ENCODE measurements at regions not wholly inside any gene's neighbourhood (a gene's known extent, or its start where the extent isn't known, plus 50 kb on each side); places are given as distances from the start of the nearest gene placed in this dataset.

DNA sequence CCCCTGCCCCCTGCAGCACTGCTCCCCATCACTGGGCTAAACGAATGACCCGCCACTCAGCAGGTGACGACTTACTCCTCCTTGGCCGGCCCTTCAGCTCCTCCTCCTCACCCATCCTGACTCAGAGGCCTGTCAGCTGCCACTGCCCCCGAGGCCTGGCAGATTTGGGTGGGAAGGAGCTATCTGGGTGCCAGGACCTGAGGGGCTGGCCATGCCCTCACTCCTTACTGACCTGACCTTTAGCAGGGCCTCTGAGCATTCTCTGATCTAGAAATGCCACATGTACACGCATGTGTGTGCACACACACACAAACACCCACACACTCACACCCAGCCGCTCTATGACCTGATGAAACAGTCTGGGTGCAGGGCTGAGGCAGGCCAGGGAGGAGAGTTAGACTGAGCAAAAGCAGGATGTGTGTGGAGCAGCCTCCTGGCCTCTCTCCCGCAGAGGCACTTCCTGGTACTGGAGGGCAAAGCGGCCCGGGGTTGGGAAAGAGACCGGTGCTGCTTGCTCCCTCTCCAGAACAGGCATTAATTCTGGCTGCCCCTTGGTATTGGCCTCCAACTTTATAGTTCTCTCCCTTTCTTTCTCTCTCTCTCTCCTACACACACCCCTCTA, 68.0 kb downstream of the ZFP36L2 start:
- Histone ChIP-seq H2AFZ (ENCODE audit: low read length) (peak overlapping the region; percentile 7), H3K27ac (ENCODE audit: insufficient read depth, low read length) (peak overlapping the region; percentile 69), H3K36me3 (ENCODE audit: control insufficient read depth, insufficient read depth, low read length) (no peaks in the 10 kb centered on the region), H3K4me3 (replicated peaks in 1 of 4; ENCODE audit: control extremely low read depth in 1 of 4, insufficient read depth in 1 of 4, low read depth in 3 of 4, low read length in 4 of 4) (no peak overlapping the region), H3K4me1 (ENCODE audit: control insufficient read depth, extremely low read depth, insufficient read depth, low read length) (peaks cover 15% of the 10 kb centered on the region), H3K9ac (ENCODE audit: insufficient read depth, low read length) (no peak overlapping the region), H3K9me3 (ENCODE audit: control insufficient read depth, insufficient read depth, low read depth, low read length) (no peaks in the 10 kb centered on the region), H3K4me2 (ENCODE audit: extremely low read depth, insufficient read depth, low read length) (peak overlapping the region; percentile 34), H3K79me2 (ENCODE audit: control insufficient read depth, insufficient read depth, low read length) (no peaks in the 10 kb centered on the region), H4K20me1 (ENCODE audit: control insufficient read depth, extremely low read depth, insufficient read depth, low read length) (no peaks in the 10 kb centered on the region), H3K27me3 (ENCODE audit: control insufficient read depth, insufficient read depth, low read length) (no peaks in the 10 kb centered on the region)
- TF ChIP-seq, protein P1, sequence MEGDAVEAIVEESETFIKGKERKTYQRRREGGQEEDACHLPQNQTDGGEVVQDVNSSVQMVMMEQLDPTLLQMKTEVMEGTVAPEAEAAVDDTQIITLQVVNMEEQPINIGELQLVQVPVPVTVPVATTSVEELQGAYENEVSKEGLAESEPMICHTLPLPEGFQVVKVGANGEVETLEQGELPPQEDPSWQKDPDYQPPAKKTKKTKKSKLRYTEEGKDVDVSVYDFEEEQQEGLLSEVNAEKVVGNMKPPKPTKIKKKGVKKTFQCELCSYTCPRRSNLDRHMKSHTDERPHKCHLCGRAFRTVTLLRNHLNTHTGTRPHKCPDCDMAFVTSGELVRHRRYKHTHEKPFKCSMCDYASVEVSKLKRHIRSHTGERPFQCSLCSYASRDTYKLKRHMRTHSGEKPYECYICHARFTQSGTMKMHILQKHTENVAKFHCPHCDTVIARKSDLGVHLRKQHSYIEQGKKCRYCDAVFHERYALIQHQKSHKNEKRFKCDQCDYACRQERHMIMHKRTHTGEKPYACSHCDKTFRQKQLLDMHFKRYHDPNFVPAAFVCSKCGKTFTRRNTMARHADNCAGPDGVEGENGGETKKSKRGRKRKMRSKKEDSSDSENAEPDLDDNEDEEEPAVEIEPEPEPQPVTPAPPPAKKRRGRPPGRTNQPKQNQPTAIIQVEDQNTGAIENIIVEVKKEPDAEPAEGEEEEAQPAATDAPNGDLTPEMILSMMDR (conservative IDR thresholded peaks at IDR 0.05 in 1 of 2, IDR thresholded peaks at IDR 0.05 in 1 of 2; ENCODE audit: low read depth in 1 of 2, low read length in 2 of 2): no peak
- no peak for TF ChIP-seq EZH2 (IDR thresholded peaks at IDR 0.05; ENCODE audit: low read length, missing control alignments)
- DNase-seq (ENCODE audit: low read depth in 2 of 2): peak; percentile 78 to 88

DNA sequence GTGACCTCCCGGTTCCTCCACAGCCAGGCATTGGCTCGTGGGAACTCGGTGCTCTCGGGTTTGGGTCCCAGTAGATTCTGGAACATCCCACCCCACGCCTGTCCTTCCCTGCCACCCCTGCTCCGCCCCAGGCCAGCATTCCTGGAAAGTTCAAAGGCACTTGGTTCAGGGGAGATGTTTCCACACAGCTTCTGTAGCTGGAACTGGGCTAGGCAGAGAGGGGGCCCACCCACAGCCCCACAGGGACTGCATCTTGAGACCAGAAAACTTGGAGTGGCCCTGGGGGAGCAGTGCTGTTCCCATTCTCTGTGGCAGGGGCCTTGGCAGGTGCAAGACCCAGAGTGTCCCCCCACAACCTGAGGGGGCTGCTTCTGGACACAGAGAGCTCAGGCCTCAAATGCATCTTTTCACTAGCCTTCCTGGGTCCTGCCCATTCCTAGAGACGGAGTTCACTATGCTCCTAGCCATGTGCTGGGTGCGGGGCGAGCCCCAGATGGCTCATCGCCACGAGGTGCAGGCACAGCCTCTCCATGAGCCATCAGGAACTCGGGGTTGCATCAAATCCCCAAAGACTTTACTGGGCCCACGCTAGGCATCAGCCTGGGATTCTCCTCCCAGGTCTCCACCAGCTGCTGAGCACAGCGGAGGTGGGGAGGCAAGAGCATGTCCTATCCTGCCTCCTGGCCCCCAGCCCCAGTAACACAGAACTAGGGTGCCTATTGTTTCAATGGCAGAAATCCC, 68.7 kb downstream of the ZFP36L2 start:
- no peak overlapping the region for H2AFZ ChIP-seq (ENCODE audit: low read length)
- H3K4me3 ChIP-seq (replicated peaks in 1 of 4; ENCODE audit: control extremely low read depth in 1 of 4, insufficient read depth in 1 of 4, low read depth in 3 of 4, low read length in 4 of 4): no peak overlapping the region
- peaks cover 15% of the 10 kb centered on the region for H3K4me1 ChIP-seq (ENCODE audit: control insufficient read depth, extremely low read depth, insufficient read depth, low read length)
- H3K79me2 ChIP-seq (ENCODE audit: control insufficient read depth, insufficient read depth, low read length): no peaks in the 10 kb centered on the region
- no peaks in the 10 kb centered on the region for H3K9me3 ChIP-seq (ENCODE audit: control insufficient read depth, insufficient read depth, low read depth, low read length)
- H3K27ac ChIP-seq (ENCODE audit: insufficient read depth, low read length): no peak overlapping the region
- TF ChIP-seq EZH2 (IDR thresholded peaks at IDR 0.05; ENCODE audit: low read length, missing control alignments): no peak
- TF ChIP-seq, protein P1 (conservative IDR thresholded peaks at IDR 0.05 in 1 of 2, IDR thresholded peaks at IDR 0.05 in 1 of 2; ENCODE audit: low read depth in 1 of 2, low read length in 2 of 2): no peak
- no peaks in the 10 kb centered on the region for H3K36me3 ChIP-seq (ENCODE audit: control insufficient read depth, insufficient read depth, low read length)
- no peak for DNase-seq (ENCODE audit: low read depth in 2 of 2)
- no peak overlapping the region for H3K9ac ChIP-seq (ENCODE audit: insufficient read depth, low read length)
- no peak overlapping the region for H3K4me2 ChIP-seq (ENCODE audit: extremely low read depth, insufficient read depth, low read length)
- no peaks in the 10 kb centered on the region for H3K27me3 ChIP-seq (ENCODE audit: control insufficient read depth, insufficient read depth, low read length)
- H4K20me1 ChIP-seq (ENCODE audit: control insufficient read depth, extremely low read depth, insufficient read depth, low read length): no peaks in the 10 kb centered on the region

DNA sequence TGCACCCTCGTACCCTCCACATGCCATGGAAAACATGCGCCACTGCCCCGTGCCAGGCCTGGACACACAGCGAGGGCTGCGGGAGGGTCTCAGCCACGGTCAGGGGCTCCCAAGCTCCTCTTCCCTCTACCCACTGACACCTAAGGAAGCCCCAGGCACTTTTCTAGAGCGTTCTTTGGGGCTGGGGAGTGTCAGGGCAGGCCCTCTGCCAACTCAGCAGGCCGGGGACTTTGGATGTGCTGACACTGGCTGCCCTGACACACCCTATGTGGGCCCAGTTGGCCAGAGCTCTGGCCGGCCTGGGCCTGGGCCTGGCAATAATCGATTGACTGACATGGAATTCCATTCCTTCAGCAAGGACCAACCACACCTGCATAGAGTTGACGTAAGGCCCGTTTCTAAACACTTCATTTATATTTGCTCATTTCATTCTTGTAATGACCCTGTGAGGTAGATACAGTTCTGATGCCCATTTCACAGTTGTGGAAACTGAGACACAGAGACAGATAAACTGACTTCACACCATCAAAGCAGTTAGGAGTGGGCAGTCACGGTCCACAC, 70.5 kb downstream of the ZFP36L2 start:
- H3K36me3 ChIP-seq (ENCODE audit: control insufficient read depth, insufficient read depth, low read length): no peaks in the 10 kb centered on the region
- H3K27me3 ChIP-seq (ENCODE audit: control insufficient read depth, insufficient read depth, low read length): no peaks in the 10 kb centered on the region
- no peaks in the 10 kb centered on the region for H3K9me3 ChIP-seq (ENCODE audit: control insufficient read depth, insufficient read depth, low read depth, low read length)
- H3K4me2 ChIP-seq (ENCODE audit: extremely low read depth, insufficient read depth, low read length): no peak overlapping the region
- H3K27ac ChIP-seq (ENCODE audit: insufficient read depth, low read length): no peak overlapping the region
- no peak overlapping the region for H2AFZ ChIP-seq (ENCODE audit: low read length)
- no peaks in the 10 kb centered on the region for H3K79me2 ChIP-seq (ENCODE audit: control insufficient read depth, insufficient read depth, low read length)
- no peak for TF ChIP-seq EZH2 (IDR thresholded peaks at IDR 0.05; ENCODE audit: low read length, missing control alignments)
- TF ChIP-seq, protein P1 (conservative IDR thresholded peaks at IDR 0.05 in 1 of 2, IDR thresholded peaks at IDR 0.05 in 1 of 2; ENCODE audit: low read depth in 1 of 2, low read length in 2 of 2): no peak
- H4K20me1 ChIP-seq (ENCODE audit: control insufficient read depth, extremely low read depth, insufficient read depth, low read length): no peaks in the 10 kb centered on the region
- no peak overlapping the region for H3K4me3 ChIP-seq (replicated peaks in 1 of 4; ENCODE audit: control extremely low read depth in 1 of 4, insufficient read depth in 1 of 4, low read depth in 3 of 4, low read length in 4 of 4)
- H3K4me1 ChIP-seq (ENCODE audit: control insufficient read depth, extremely low read depth, insufficient read depth, low read length): peaks cover 15% of the 10 kb centered on the region
- DNase-seq (ENCODE audit: low read depth in 2 of 2): no peak
- no peak overlapping the region for H3K9ac ChIP-seq (ENCODE audit: insufficient read depth, low read length)

Data from fibroblast of lung (primary cell).